Neural cell (in vitro differentiated cells): ENCODE measurements at regions not wholly inside any gene's neighbourhood (a gene's known extent, or its start where the extent isn't known, plus 50 kb on each side); places are given as distances from the start of the nearest gene placed in this dataset.

Experiments
- CTCF ChIP-seq: fragments of 450-650 bp; IDR thresholded peaks from 2 replicates; pipeline ENCODE4 v1.5.1; 2014; ENCODE audit warnings: antibody characterized with exemption, mild to moderate bottlenecking, moderate library complexity; ENCODE audit not compliant: poor library complexity, severe bottlenecking
- EP300 ChIP-seq: fragments of 450-650 bp; conservative IDR thresholded peaks from 2 replicates; pipeline ENCODE4 v1.6.1; 2014; ENCODE audit warnings: antibody characterized with exemption, mild to moderate bottlenecking, moderate library complexity; ENCODE audit not compliant: poor library complexity, severe bottlenecking
- EZH2 ChIP-seq: fragments of 200-600, 300-800 bp; shearing (Covaris generic), sonication (generic); IDR thresholded peaks from 2 replicates; pipeline ENCODE4 v1.6.1; 2014; ENCODE audit warnings: antibody characterized with exemption, low read length, borderline replicate concordance, mild to moderate bottlenecking; ENCODE audit not compliant: insufficient read depth, poor library complexity, severe bottlenecking
- MXI1 ChIP-seq: fragments of 450-650 bp; conservative IDR thresholded peaks from 2 replicates; pipeline ENCODE4 v1.6.1; 2014; ENCODE audit warnings: antibody characterized with exemption, mild to moderate bottlenecking; ENCODE audit not compliant: poor library complexity, severe bottlenecking
- POLR2AphosphoS5 ChIP-seq: IDR thresholded peaks from 2 replicates; pipeline ENCODE4 v1.6.1; 2012
- REST ChIP-seq: IDR thresholded peaks from 2 replicates; pipeline ENCODE4 v1.6.1; 2012; ENCODE audit warnings: borderline replicate concordance

GRCh38 chr2:175475130-175475529 lies 293.6 kb upstream of the ATP5MC3 start:
- TF ChIP-seq CTCF (no peak), EZH2 (no peak), EP300 (no peak), REST (no peak), POLR2AphosphoS5 (no peak), MXI1 (no peak)
